ENCODE measurements at regions not wholly inside any gene's neighbourhood (a gene's known extent, or its start where the extent isn't known, plus 50 kb on each side); places are given as distances from the start of the nearest gene placed in this dataset.
A peak's percentile ranks its signal among the peaks of the same experiment; 100 is the strongest.

GRCh38 chr1:29451368-29451892 is 215.1 kb downstream of the PTPRU start:
- TF ChIP-seq GATA3 (IDR thresholded peaks at IDR 0.05; ENCODE audit: low read depth, low read length) (no peak), GATA2 (IDR thresholded peaks at IDR 0.05; ENCODE audit: low read depth, low read length) (no peak)

- no peak for TF ChIP-seq GATA3 (IDR thresholded peaks at IDR 0.05; ENCODE audit: low read depth, low read length)
- TF ChIP-seq GATA2 (IDR thresholded peaks at IDR 0.05; ENCODE audit: low read depth, low read length) = no peak
Measured at GRCh38 chr1:29450591-29450990, 214.3 kb downstream of the PTPRU start.

- no peak for TF ChIP-seq GATA2 (IDR thresholded peaks at IDR 0.05; ENCODE audit: low read depth, low read length)
- no peak for TF ChIP-seq GATA3 (IDR thresholded peaks at IDR 0.05; ENCODE audit: low read depth, low read length)
Measured at GRCh38 chr1:29448456-29449235, 212.3 kb downstream of the PTPRU start.

- no peak for TF ChIP-seq GATA3 (IDR thresholded peaks at IDR 0.05; ENCODE audit: low read depth, low read length)
- peak; percentile 52 for TF ChIP-seq GATA2 (IDR thresholded peaks at IDR 0.05; ENCODE audit: low read depth, low read length)
Measured at GRCh38 chr1:29447368-29447767, 211.0 kb downstream of the PTPRU start.

- TF ChIP-seq GATA2 (IDR thresholded peaks at IDR 0.05; ENCODE audit: low read depth, low read length) (no peak), GATA3 (IDR thresholded peaks at IDR 0.05; ENCODE audit: low read depth, low read length) (no peak)
Measured at GRCh38 chr1:29444782-29445729, 208.7 kb downstream of the PTPRU start.

- TF ChIP-seq GATA2 (IDR thresholded peaks at IDR 0.05; ENCODE audit: low read depth, low read length) = no peak
- no peak for TF ChIP-seq GATA3 (IDR thresholded peaks at IDR 0.05; ENCODE audit: low read depth, low read length)
Measured at GRCh38 chr1:29444081-29444715, 207.9 kb downstream of the PTPRU start.

- no peak for TF ChIP-seq GATA2 (IDR thresholded peaks at IDR 0.05; ENCODE audit: low read depth, low read length)
- no peak for TF ChIP-seq GATA3 (IDR thresholded peaks at IDR 0.05; ENCODE audit: low read depth, low read length)
Measured at GRCh38 chr1:29441916-29442668, 205.8 kb downstream of the PTPRU start.

- TF ChIP-seq GATA2 (IDR thresholded peaks at IDR 0.05; ENCODE audit: low read depth, low read length) (no peak), GATA3 (IDR thresholded peaks at IDR 0.05; ENCODE audit: low read depth, low read length) (no peak)
Measured at GRCh38 chr1:29439615-29440014, 203.3 kb downstream of the PTPRU start.

GRCh38 chr1:29438991-29439390 is 202.7 kb downstream of the PTPRU start:
- TF ChIP-seq GATA3 (IDR thresholded peaks at IDR 0.05; ENCODE audit: low read depth, low read length) = no peak
- TF ChIP-seq GATA2 (IDR thresholded peaks at IDR 0.05; ENCODE audit: low read depth, low read length) = no peak

- no peak for TF ChIP-seq GATA2 (IDR thresholded peaks at IDR 0.05; ENCODE audit: low read depth, low read length)
Measured at GRCh38 chr1:29437946-29438345, 201.6 kb downstream of the PTPRU start.

GRCh38 chr1:29436181-29436785 is 200.0 kb downstream of the PTPRU start:
- no peak for TF ChIP-seq GATA2 (IDR thresholded peaks at IDR 0.05; ENCODE audit: low read depth, low read length)

- no peak for TF ChIP-seq GATA2 (IDR thresholded peaks at IDR 0.05; ENCODE audit: low read depth, low read length)
- no peak for TF ChIP-seq GATA3 (IDR thresholded peaks at IDR 0.05; ENCODE audit: low read depth, low read length)
Measured at GRCh38 chr1:29433830-29434229, 197.5 kb downstream of the PTPRU start.

GRCh38 chr1:29431138-29431537 is 194.8 kb downstream of the PTPRU start:
- TF ChIP-seq GATA3 (IDR thresholded peaks at IDR 0.05; ENCODE audit: low read depth, low read length) (no peak), GATA2 (IDR thresholded peaks at IDR 0.05; ENCODE audit: low read depth, low read length) (no peak)

Measured in SH-SY5Y (cell line).